ENCODE measurements at regions not wholly inside any gene's neighbourhood (a gene's known extent, or its start where the extent isn't known, plus 50 kb on each side); places are given as distances from the start of the nearest gene placed in this dataset.

DNA sequence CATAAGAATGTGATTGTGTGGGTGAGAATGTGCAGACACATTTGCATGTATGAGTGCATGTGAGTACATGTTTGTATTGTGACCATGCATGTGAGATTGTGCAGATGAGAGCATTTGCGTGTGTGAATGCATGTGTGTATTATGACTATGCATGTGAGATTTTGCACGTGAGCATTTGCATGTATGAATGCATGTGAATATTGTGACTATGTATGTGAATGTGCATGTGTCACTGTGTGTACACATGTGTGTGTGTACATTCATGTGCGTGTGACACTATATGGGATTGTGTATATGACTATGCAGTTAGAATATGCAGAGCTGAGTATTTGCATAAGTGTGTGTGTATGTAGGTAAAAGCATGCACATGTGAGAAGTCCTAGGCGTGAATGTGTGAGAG is 381.3 kb upstream of the MAF start:
- no peak overlapping the region for H3K27ac ChIP-seq
- TF ChIP-seq POLR2A (IDR thresholded peaks at IDR 0.05) = no peak
- no peak for TF ChIP-seq POLR2AphosphoS5 (IDR thresholded peaks at IDR 0.05)
- TF ChIP-seq EP300 (IDR thresholded peaks at IDR 0.05) = no peak
- TF ChIP-seq, protein P1, sequence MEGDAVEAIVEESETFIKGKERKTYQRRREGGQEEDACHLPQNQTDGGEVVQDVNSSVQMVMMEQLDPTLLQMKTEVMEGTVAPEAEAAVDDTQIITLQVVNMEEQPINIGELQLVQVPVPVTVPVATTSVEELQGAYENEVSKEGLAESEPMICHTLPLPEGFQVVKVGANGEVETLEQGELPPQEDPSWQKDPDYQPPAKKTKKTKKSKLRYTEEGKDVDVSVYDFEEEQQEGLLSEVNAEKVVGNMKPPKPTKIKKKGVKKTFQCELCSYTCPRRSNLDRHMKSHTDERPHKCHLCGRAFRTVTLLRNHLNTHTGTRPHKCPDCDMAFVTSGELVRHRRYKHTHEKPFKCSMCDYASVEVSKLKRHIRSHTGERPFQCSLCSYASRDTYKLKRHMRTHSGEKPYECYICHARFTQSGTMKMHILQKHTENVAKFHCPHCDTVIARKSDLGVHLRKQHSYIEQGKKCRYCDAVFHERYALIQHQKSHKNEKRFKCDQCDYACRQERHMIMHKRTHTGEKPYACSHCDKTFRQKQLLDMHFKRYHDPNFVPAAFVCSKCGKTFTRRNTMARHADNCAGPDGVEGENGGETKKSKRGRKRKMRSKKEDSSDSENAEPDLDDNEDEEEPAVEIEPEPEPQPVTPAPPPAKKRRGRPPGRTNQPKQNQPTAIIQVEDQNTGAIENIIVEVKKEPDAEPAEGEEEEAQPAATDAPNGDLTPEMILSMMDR (IDR thresholded peaks at IDR 0.05) = no peak
- ATAC-seq = no peak

DNA sequence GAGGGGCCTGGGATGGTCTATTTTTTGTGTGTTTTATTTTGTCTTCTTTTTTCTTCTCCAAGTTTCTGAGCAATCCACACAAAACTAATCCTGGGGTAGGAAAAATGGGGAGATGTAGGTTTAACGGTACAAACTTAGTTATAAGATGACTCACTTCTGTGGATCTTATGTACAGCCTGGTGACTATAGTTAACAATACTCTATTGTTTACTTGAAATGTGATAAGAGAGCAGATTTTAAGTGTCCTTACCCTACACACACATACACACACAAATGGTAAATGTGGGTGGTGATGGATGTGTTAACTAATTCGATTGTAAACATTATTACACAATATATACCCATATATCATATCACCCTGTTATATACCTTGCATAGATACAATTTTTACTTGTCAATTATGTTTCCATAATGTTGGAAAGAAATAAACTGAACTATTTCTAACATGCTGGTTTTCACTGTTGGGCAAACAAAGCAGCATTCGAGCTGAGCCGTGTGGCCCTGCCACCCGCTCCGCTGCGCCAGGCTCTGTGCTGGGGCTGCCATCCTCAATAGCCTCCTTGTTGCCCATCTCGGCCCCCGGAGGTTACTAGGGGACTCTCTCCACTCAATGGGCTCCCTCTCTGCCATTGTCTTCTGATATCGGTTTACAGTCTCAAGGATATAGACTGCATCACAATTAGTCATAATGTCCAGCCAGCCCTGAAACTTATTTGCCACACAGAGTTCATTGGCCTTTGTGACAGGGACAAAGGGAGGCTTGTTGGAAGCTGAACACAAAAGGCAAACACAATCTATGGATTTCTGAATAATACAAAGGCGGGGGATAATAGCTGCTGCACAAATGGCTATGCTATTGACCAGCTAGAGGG is 380.3 kb upstream of the MAF start:
- ATAC-seq = no peak
- no peak overlapping the region for H3K4me3 ChIP-seq
- no peaks in the 10 kb centered on the region for H3K4me1 ChIP-seq
- no peaks in the 10 kb centered on the region for H3K9me3 ChIP-seq
- no peaks in the 10 kb centered on the region for H3K36me3 ChIP-seq
- 75 to 86% methylated on average over 6 to 8 of the region's 11 CpGs for WGBS, 2 donors (ENCODE audit: low coverage in 1 of 2)
- H3K27ac ChIP-seq = no peak overlapping the region
- TF ChIP-seq EP300 (IDR thresholded peaks at IDR 0.05) (no peak), POLR2A (IDR thresholded peaks at IDR 0.05) (no peak), POLR2AphosphoS5 (IDR thresholded peaks at IDR 0.05) (no peak)
- TF ChIP-seq, protein P1 (IDR thresholded peaks at IDR 0.05) = no peak
- H3K27me3 ChIP-seq = no peaks in the 10 kb centered on the region

More for the DNA sequence above, 381.3 kb upstream of the MAF start:
- WGBS, 2 donors (ENCODE audit: low coverage in 1 of 2) = 79 to 93% methylated on average over 4 of the region's 4 CpGs
- Histone ChIP-seq H3K4me1 (no peaks in the 10 kb centered on the region), H3K9me3 (no peaks in the 10 kb centered on the region), H3K27me3 (no peaks in the 10 kb centered on the region), H3K4me3 (no peak overlapping the region), H3K36me3 (no peaks in the 10 kb centered on the region)

GRCh38 chr16:79977940-79978836 is 377.7 kb upstream of the MAF start:
- Histone ChIP-seq H3K9me3 (no peaks in the 10 kb centered on the region), H3K4me1 (no peaks in the 10 kb centered on the region), H3K27ac (no peak overlapping the region), H3K27me3 (no peaks in the 10 kb centered on the region), H3K36me3 (no peaks in the 10 kb centered on the region), H3K4me3 (no peak overlapping the region)
- no peak for TF ChIP-seq EP300 (IDR thresholded peaks at IDR 0.05)
- TF ChIP-seq POLR2A (IDR thresholded peaks at IDR 0.05) = no peak
- TF ChIP-seq, protein P1 (IDR thresholded peaks at IDR 0.05) = no peak
- no peak for TF ChIP-seq POLR2AphosphoS5 (IDR thresholded peaks at IDR 0.05)
- WGBS, 2 donors (ENCODE audit: low coverage in 1 of 2) = 88 to 95% methylated on average over 5 to 9 of the region's 9 CpGs
- ATAC-seq = no peak

- H3K4me1 ChIP-seq = no peaks in the 10 kb centered on the region
- ATAC-seq = no peak
- H3K9me3 ChIP-seq = no peaks in the 10 kb centered on the region
- WGBS, 2 donors (ENCODE audit: low coverage in 1 of 2) = 41 to 67% methylated on average over 2 of the region's 2 CpGs
- H3K27me3 ChIP-seq = no peaks in the 10 kb centered on the region
- no peak overlapping the region for H3K4me3 ChIP-seq
- TF ChIP-seq POLR2A (IDR thresholded peaks at IDR 0.05) = no peak
- TF ChIP-seq, protein P1 (IDR thresholded peaks at IDR 0.05) = no peak
- TF ChIP-seq POLR2AphosphoS5 (IDR thresholded peaks at IDR 0.05) = no peak
- no peak for TF ChIP-seq EP300 (IDR thresholded peaks at IDR 0.05)
- H3K27ac ChIP-seq = no peak overlapping the region
- H3K36me3 ChIP-seq = no peaks in the 10 kb centered on the region
These were observed 372.8 kb upstream of the MAF start for GRCh38 chr16:79973320-79973719.
